ENCODE measurements at regions not wholly inside any gene's neighbourhood (a gene's known extent, or its start where the extent isn't known, plus 50 kb on each side); places are given as distances from the start of the nearest gene placed in this dataset.

DNA sequence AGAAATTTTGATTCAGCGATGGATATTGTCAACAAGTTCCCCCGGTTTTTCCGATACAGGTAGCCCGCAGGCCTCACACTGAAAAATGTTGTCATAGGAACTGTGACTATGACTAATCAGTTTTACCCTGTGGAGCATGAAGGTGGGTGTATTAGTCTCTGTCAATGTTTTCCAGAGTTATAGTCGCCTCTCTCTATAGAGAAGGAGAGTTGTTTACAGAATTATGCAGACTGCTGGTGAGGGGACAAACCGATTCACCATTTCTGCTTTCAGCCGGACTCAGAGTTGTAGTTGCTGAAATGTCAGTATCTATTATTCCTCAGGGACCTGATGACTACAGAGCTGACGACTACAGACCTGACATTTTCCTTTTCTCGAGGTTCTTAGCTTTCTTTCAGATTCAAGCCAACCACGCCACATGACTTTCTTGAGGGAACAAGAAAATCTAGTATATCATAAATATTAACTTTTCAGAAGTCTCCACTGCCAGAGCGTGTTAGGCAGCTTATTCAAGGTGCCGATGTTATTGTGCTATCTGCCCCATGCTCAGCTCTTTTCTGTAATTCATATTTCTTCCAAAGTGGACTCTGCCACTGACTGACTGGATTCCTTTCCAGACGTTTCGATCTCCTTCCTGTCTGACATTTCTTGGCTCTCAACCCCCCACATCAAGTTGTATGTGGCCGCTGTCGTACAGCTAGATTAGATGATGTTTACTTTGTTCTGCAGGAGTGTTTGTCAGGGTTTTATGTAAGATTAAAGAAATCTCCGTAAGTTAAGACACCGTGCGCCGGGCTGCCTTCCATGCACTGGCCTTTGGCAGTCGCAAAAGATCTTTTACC is 178.1 kb downstream of the FGF1 start:
- Histone ChIP-seq H4K20me1 (ENCODE audit: insufficient read depth, low read length) (no peaks in the 10 kb centered on the region), H3K4me3 (replicated peaks in 1 of 3; ENCODE audit: low read depth in 2 of 3, low read length in 3 of 3) (no peak overlapping the region)

DNA sequence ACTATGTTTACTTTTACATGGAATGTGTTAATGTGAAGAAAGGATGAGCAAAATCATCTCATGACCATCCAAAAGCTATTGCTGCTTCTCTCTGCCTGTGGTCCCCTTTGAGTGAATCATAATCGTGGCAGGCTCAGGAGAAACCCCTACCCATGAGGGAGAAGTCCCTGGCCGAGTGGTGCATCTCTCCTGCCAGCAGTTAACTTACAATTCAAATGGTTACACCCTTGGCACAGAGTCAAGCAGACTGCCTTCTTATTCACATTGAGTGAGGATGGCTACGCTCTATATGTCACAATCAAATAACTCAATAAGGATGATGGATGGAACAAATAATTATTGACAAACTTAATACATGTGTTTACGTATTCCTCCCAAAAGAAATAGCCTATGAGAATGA is 179.1 kb downstream of the FGF1 start:
- intact Hi-C loops (cut with micrococcal nuclease): no loop called here
- TF ChIP-seq, protein P1, sequence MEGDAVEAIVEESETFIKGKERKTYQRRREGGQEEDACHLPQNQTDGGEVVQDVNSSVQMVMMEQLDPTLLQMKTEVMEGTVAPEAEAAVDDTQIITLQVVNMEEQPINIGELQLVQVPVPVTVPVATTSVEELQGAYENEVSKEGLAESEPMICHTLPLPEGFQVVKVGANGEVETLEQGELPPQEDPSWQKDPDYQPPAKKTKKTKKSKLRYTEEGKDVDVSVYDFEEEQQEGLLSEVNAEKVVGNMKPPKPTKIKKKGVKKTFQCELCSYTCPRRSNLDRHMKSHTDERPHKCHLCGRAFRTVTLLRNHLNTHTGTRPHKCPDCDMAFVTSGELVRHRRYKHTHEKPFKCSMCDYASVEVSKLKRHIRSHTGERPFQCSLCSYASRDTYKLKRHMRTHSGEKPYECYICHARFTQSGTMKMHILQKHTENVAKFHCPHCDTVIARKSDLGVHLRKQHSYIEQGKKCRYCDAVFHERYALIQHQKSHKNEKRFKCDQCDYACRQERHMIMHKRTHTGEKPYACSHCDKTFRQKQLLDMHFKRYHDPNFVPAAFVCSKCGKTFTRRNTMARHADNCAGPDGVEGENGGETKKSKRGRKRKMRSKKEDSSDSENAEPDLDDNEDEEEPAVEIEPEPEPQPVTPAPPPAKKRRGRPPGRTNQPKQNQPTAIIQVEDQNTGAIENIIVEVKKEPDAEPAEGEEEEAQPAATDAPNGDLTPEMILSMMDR (IDR thresholded peaks at IDR 0.05): no peak
- Histone ChIP-seq H3K9me3 (replicated peaks in 1 of 2; ENCODE audit: control insufficient read depth in 1 of 2, insufficient read depth in 1 of 2, low read length in 2 of 2) (no peaks in the 10 kb centered on the region), H3K27ac (ENCODE audit: low read depth in 1 of 2, low read length in 2 of 2) (no peak overlapping the region), H3K9ac (ENCODE audit: insufficient read depth, low read length, poor library complexity, severe bottlenecking) (no peak overlapping the region), H2AFZ (ENCODE audit: insufficient read depth, low read depth, low read length, poor library complexity, severe bottlenecking) (no peak overlapping the region), H4K20me1 (ENCODE audit: insufficient read depth, low read length) (no peaks in the 10 kb centered on the region), H3K79me2 (ENCODE audit: insufficient read depth, low read length) (no peaks in the 10 kb centered on the region), H3K36me3 (replicated peaks in 1 of 2; ENCODE audit: control insufficient read depth in 1 of 2, insufficient read depth in 2 of 2, low read length in 2 of 2) (no peaks in the 10 kb centered on the region), H3K4me3 (replicated peaks in 1 of 3; ENCODE audit: low read depth in 2 of 3, low read length in 3 of 3) (no peak overlapping the region), H3K4me2 (replicated peaks; ENCODE audit: extremely low read depth, low read length, poor library complexity, severe bottlenecking) (no peak overlapping the region), H3K27me3 (ENCODE audit: control insufficient read depth in 2 of 2, insufficient read depth in 2 of 2, low read length in 2 of 2) (peaks cover 0 to 4% of the 10 kb centered on the region in 2 donors), H3K4me1 (ENCODE audit: control insufficient read depth in 1 of 2, insufficient read depth in 2 of 2, low read length in 2 of 2) (no peaks in the 10 kb centered on the region)
- Mint-ChIP-seq H3K4me1 (peaks cover 2% of the 10 kb centered on the region), H3K27me3 (ENCODE audit: low read depth in 3 of 3) (peaks cover 3 to 26% (median 9%) of the 10 kb centered on the region in 3 donors), H3K4me3 (no peak overlapping the region), H3K36me3 (no peaks in the 10 kb centered on the region), H3K27ac (no peak overlapping the region), H3K9me3 (peaks cover 0 to 1% (median 0%) of the 10 kb centered on the region in 7 donors)
- no peak for DNase-seq
- WGBS (ENCODE audit: insufficient coverage): no CpG with 5 or more reads among the region's 4 CpGs

More for the DNA sequence above, 178.1 kb downstream of the FGF1 start:
- Histone ChIP-seq H3K4me2 (replicated peaks; ENCODE audit: extremely low read depth, low read length, poor library complexity, severe bottlenecking) (no peak overlapping the region), H3K4me1 (ENCODE audit: control insufficient read depth in 1 of 2, insufficient read depth in 2 of 2, low read length in 2 of 2) (no peaks in the 10 kb centered on the region), H3K79me2 (ENCODE audit: insufficient read depth, low read length) (no peaks in the 10 kb centered on the region), H3K27me3 (ENCODE audit: control insufficient read depth in 2 of 2, insufficient read depth in 2 of 2, low read length in 2 of 2) (peaks cover 0 to 4% of the 10 kb centered on the region in 2 donors), H3K27ac (ENCODE audit: low read depth in 1 of 2, low read length in 2 of 2) (no peak overlapping the region), H2AFZ (ENCODE audit: insufficient read depth, low read depth, low read length, poor library complexity, severe bottlenecking) (no peak overlapping the region), H3K9ac (ENCODE audit: insufficient read depth, low read length, poor library complexity, severe bottlenecking) (no peak overlapping the region), H3K36me3 (replicated peaks in 1 of 2; ENCODE audit: control insufficient read depth in 1 of 2, insufficient read depth in 2 of 2, low read length in 2 of 2) (no peaks in the 10 kb centered on the region), H3K9me3 (replicated peaks in 1 of 2; ENCODE audit: control insufficient read depth in 1 of 2, insufficient read depth in 1 of 2, low read length in 2 of 2) (no peaks in the 10 kb centered on the region)
- no peak overlapping the region for H3K4me3 Mint-ChIP-seq
- intact Hi-C loops (cut with micrococcal nuclease): no loop called here
- peaks cover 0 to 1% (median 0%) of the 10 kb centered on the region in 7 donors for H3K9me3 Mint-ChIP-seq
- peaks cover 2% of the 10 kb centered on the region for H3K4me1 Mint-ChIP-seq
- no peak for DNase-seq
- TF ChIP-seq, protein P1 (IDR thresholded peaks at IDR 0.05): no peak
- H3K27ac Mint-ChIP-seq: no peak overlapping the region
- H3K36me3 Mint-ChIP-seq: no peaks in the 10 kb centered on the region
- H3K27me3 Mint-ChIP-seq (ENCODE audit: low read depth in 3 of 3): peaks cover 5 to 27% (median 10%) of the 10 kb centered on the region in 3 donors
- 89% methylated on average over 6 of the region's 21 CpGs for WGBS (ENCODE audit: insufficient coverage)

Measured in CD14-positive monocyte (primary cell).